HepG2 (cell line): ENCODE measurements at regions not wholly inside any gene's neighbourhood (a gene's known extent, or its start where the extent isn't known, plus 50 kb on each side); places are given as distances from the start of the nearest gene placed in this dataset.

Experiments used
- CC2D1A ChIP-seq: sonication (generic); formaldehyde crosslinking; IDR thresholded peaks from 2 replicates; pipeline ENCODE4 v1.8.1; 2023; ENCODE audit warnings: mild to moderate bottlenecking, missing genetic modification reagents
- TBL1XR1 ChIP-seq: fragments of 150-350 bp; IDR thresholded peaks from 2 replicates; pipeline ENCODE4 v1.6.1; 2014; ENCODE audit warnings: borderline replicate concordance, low read length; ENCODE audit not compliant: partially characterized antibody
- TEAD2 ChIP-seq: sonication (generic); formaldehyde crosslinking; IDR thresholded peaks from 2 replicates; pipeline ENCODE4 v1.9.0; 2021; ENCODE audit warnings: missing genetic modification reagents
- THAP9 ChIP-seq: sonication (generic); formaldehyde crosslinking; IDR thresholded peaks from 2 replicates; pipeline ENCODE4; 2020; ENCODE audit warnings: missing genetic modification reagents, mild to moderate bottlenecking, borderline replicate concordance
- TF ChIP-seq, protein P1 (sequence below), 2 experiments: sonication (generic) in 1 of 2; formaldehyde crosslinking in 1 of 2; IDR thresholded peaks; 2 replicates each; pipeline versions ENCODE4 v1.6.1 to v1.9.0; 2014 to 2022; ENCODE audit warnings: antibody characterized with exemption in 1 of 2, borderline replicate concordance in 1 of 2, inconsistent platforms in 1 of 2, low read depth in 1 of 2, missing genetic modification reagents in 1 of 2

GRCh38 chr18:22468554-22468891, 50.8 kb upstream of the CTAGE1 start (continued):
- TF ChIP-seq, protein P1, sequence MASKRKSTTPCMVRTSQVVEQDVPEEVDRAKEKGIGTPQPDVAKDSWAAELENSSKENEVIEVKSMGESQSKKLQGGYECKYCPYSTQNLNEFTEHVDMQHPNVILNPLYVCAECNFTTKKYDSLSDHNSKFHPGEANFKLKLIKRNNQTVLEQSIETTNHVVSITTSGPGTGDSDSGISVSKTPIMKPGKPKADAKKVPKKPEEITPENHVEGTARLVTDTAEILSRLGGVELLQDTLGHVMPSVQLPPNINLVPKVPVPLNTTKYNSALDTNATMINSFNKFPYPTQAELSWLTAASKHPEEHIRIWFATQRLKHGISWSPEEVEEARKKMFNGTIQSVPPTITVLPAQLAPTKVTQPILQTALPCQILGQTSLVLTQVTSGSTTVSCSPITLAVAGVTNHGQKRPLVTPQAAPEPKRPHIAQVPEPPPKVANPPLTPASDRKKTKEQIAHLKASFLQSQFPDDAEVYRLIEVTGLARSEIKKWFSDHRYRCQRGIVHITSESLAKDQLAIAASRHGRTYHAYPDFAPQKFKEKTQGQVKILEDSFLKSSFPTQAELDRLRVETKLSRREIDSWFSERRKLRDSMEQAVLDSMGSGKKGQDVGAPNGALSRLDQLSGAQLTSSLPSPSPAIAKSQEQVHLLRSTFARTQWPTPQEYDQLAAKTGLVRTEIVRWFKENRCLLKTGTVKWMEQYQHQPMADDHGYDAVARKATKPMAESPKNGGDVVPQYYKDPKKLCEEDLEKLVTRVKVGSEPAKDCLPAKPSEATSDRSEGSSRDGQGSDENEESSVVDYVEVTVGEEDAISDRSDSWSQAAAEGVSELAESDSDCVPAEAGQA (IDR thresholded peaks at IDR 0.05; ENCODE audit: low read depth), result no peak
- TF ChIP-seq, protein P1 (CRISPR knock-in tag; IDR thresholded peaks at IDR 0.05; ENCODE audit: borderline replicate concordance), result no peak
- TF ChIP-seq THAP9 (CRISPR knock-in tag) (no peak), TEAD2 (CRISPR knock-in tag) (no peak), CC2D1A (no peak), TBL1XR1 (no peak)
